ENCODE measurements at regions not wholly inside any gene's neighbourhood (a gene's known extent, or its start where the extent isn't known, plus 50 kb on each side); places are given as distances from the start of the nearest gene placed in this dataset.
"Not testable (repeated sequence)": the region's sequence is repeated elsewhere in the genome, so short reads cannot be mapped to it uniquely, and the experiment has no call there.

GRCh38 chr21:6461358-6461757 lies 4060.0 kb upstream of the TPTE start:
- no CpG with 5 or more reads among the region's 10 CpGs for WGBS, 2 experiments
- H3K27ac ChIP-seq (ENCODE audit: insufficient read depth, low read depth, low read length, poor library complexity, severe bottlenecking); H3K9me3 ChIP-seq (ENCODE audit: control insufficient read depth, low read length); H3K36me3 ChIP-seq (ENCODE audit: control insufficient read depth, insufficient read depth, low read length); H3K27me3 ChIP-seq (ENCODE audit: control insufficient read depth, insufficient read depth, low read length, poor library complexity, severe bottlenecking); H3K4me3 ChIP-seq (ENCODE audit: insufficient read depth, low read depth, low read length); H3K4me1 ChIP-seq (ENCODE audit: control insufficient read depth, insufficient read depth, low read length): not testable (repeated sequence)

- H3K4me1 ChIP-seq (ENCODE audit: control insufficient read depth, insufficient read depth, low read length); H3K9me3 ChIP-seq (ENCODE audit: control insufficient read depth, low read length); H3K4me3 ChIP-seq (ENCODE audit: insufficient read depth, low read depth, low read length); H3K36me3 ChIP-seq (ENCODE audit: control insufficient read depth, insufficient read depth, low read length); H3K27ac ChIP-seq (ENCODE audit: insufficient read depth, low read depth, low read length, poor library complexity, severe bottlenecking); H3K27me3 ChIP-seq (ENCODE audit: control insufficient read depth, insufficient read depth, low read length, poor library complexity, severe bottlenecking): not testable (repeated sequence)
- WGBS, 2 experiments: no CpG with 5 or more reads among the region's 11 CpGs
These were observed 4057.0 kb upstream of the TPTE start for GRCh38 chr21:6464419-6464818.

GRCh38 chr21:6466081-6466698 lies 4055.2 kb upstream of the TPTE start:
- H3K27me3 ChIP-seq (ENCODE audit: control insufficient read depth, insufficient read depth, low read length, poor library complexity, severe bottlenecking); H3K9me3 ChIP-seq (ENCODE audit: control insufficient read depth, low read length); H3K4me3 ChIP-seq (ENCODE audit: insufficient read depth, low read depth, low read length); H3K4me1 ChIP-seq (ENCODE audit: control insufficient read depth, insufficient read depth, low read length); H3K36me3 ChIP-seq (ENCODE audit: control insufficient read depth, insufficient read depth, low read length); H3K27ac ChIP-seq (ENCODE audit: insufficient read depth, low read depth, low read length, poor library complexity, severe bottlenecking): not testable (repeated sequence)
- no CpG with 5 or more reads among the region's 62 CpGs for WGBS, 2 experiments

- H3K4me1 ChIP-seq (ENCODE audit: control insufficient read depth, insufficient read depth, low read length); H3K27ac ChIP-seq (ENCODE audit: insufficient read depth, low read depth, low read length, poor library complexity, severe bottlenecking); H3K27me3 ChIP-seq (ENCODE audit: control insufficient read depth, insufficient read depth, low read length, poor library complexity, severe bottlenecking); H3K9me3 ChIP-seq (ENCODE audit: control insufficient read depth, low read length); H3K4me3 ChIP-seq (ENCODE audit: insufficient read depth, low read depth, low read length); H3K36me3 ChIP-seq (ENCODE audit: control insufficient read depth, insufficient read depth, low read length): not testable (repeated sequence)
- WGBS, 2 experiments: no CpG with 5 or more reads among the region's 33 CpGs
These were observed 4054.7 kb upstream of the TPTE start for GRCh38 chr21:6466707-6467106.

- not testable (repeated sequence) for H3K4me1 ChIP-seq (ENCODE audit: control insufficient read depth, insufficient read depth, low read length); H3K9me3 ChIP-seq (ENCODE audit: control insufficient read depth, low read length); H3K36me3 ChIP-seq (ENCODE audit: control insufficient read depth, insufficient read depth, low read length); H3K27ac ChIP-seq (ENCODE audit: insufficient read depth, low read depth, low read length, poor library complexity, severe bottlenecking); H3K4me3 ChIP-seq (ENCODE audit: insufficient read depth, low read depth, low read length); H3K27me3 ChIP-seq (ENCODE audit: control insufficient read depth, insufficient read depth, low read length, poor library complexity, severe bottlenecking)
- WGBS, 2 experiments: no CpG with 5 or more reads among the region's 60 CpGs
These were observed 4054.1 kb upstream of the TPTE start for GRCh38 chr21:6467189-6467774.

GRCh38 chr21:6467907-6468306 lies 4053.5 kb upstream of the TPTE start:
- H3K27me3 ChIP-seq (ENCODE audit: control insufficient read depth, insufficient read depth, low read length, poor library complexity, severe bottlenecking); H3K27ac ChIP-seq (ENCODE audit: insufficient read depth, low read depth, low read length, poor library complexity, severe bottlenecking); H3K4me1 ChIP-seq (ENCODE audit: control insufficient read depth, insufficient read depth, low read length); H3K4me3 ChIP-seq (ENCODE audit: insufficient read depth, low read depth, low read length); H3K9me3 ChIP-seq (ENCODE audit: control insufficient read depth, low read length); H3K36me3 ChIP-seq (ENCODE audit: control insufficient read depth, insufficient read depth, low read length): not testable (repeated sequence)
- WGBS, 2 experiments: no CpG with 5 or more reads among the region's 55 CpGs

GRCh38 chr21:6468331-6468860 lies 4053.0 kb upstream of the TPTE start:
- H3K27me3 ChIP-seq (ENCODE audit: control insufficient read depth, insufficient read depth, low read length, poor library complexity, severe bottlenecking); H3K27ac ChIP-seq (ENCODE audit: insufficient read depth, low read depth, low read length, poor library complexity, severe bottlenecking); H3K9me3 ChIP-seq (ENCODE audit: control insufficient read depth, low read length); H3K4me1 ChIP-seq (ENCODE audit: control insufficient read depth, insufficient read depth, low read length); H3K4me3 ChIP-seq (ENCODE audit: insufficient read depth, low read depth, low read length); H3K36me3 ChIP-seq (ENCODE audit: control insufficient read depth, insufficient read depth, low read length): not testable (repeated sequence)
- no CpG with 5 or more reads among the region's 34 CpGs for WGBS, 2 experiments

GRCh38 chr21:6474250-6474968 lies 4047.0 kb upstream of the TPTE start:
- H3K27ac ChIP-seq (ENCODE audit: insufficient read depth, low read depth, low read length, poor library complexity, severe bottlenecking); H3K9me3 ChIP-seq (ENCODE audit: control insufficient read depth, low read length); H3K36me3 ChIP-seq (ENCODE audit: control insufficient read depth, insufficient read depth, low read length); H3K4me1 ChIP-seq (ENCODE audit: control insufficient read depth, insufficient read depth, low read length); H3K4me3 ChIP-seq (ENCODE audit: insufficient read depth, low read depth, low read length); H3K27me3 ChIP-seq (ENCODE audit: control insufficient read depth, insufficient read depth, low read length, poor library complexity, severe bottlenecking): not testable (repeated sequence)
- no CpG with 5 or more reads among the region's 25 CpGs for whole genome bisulfite sequencing, 2 experiments

GRCh38 chr21:6481116-6481515 lies 4040.3 kb upstream of the TPTE start:
- H3K36me3 ChIP-seq (ENCODE audit: control insufficient read depth, insufficient read depth, low read length): not testable (repeated sequence)

GRCh38 chr21:6482616-6483015 lies 4038.8 kb upstream of the TPTE start:
- not testable (repeated sequence) for H3K36me3 ChIP-seq (ENCODE audit: control insufficient read depth, insufficient read depth, low read length); H3K4me1 ChIP-seq (ENCODE audit: control insufficient read depth, insufficient read depth, low read length); H3K27me3 ChIP-seq (ENCODE audit: control insufficient read depth, insufficient read depth, low read length, poor library complexity, severe bottlenecking); H3K27ac ChIP-seq (ENCODE audit: insufficient read depth, low read depth, low read length, poor library complexity, severe bottlenecking); H3K9me3 ChIP-seq (ENCODE audit: control insufficient read depth, low read length); H3K4me3 ChIP-seq (ENCODE audit: insufficient read depth, low read depth, low read length)
- WGBS, 2 experiments: no CpG with 5 or more reads among the region's 3 CpGs

More at GRCh38 chr21:6481116-6481515, 4040.3 kb upstream of the TPTE start:
- H3K9me3 ChIP-seq (ENCODE audit: control insufficient read depth, low read length); H3K4me3 ChIP-seq (ENCODE audit: insufficient read depth, low read depth, low read length); H3K27ac ChIP-seq (ENCODE audit: insufficient read depth, low read depth, low read length, poor library complexity, severe bottlenecking); H3K4me1 ChIP-seq (ENCODE audit: control insufficient read depth, insufficient read depth, low read length); H3K27me3 ChIP-seq (ENCODE audit: control insufficient read depth, insufficient read depth, low read length, poor library complexity, severe bottlenecking): not testable (repeated sequence)
- no CpG with 5 or more reads among the region's 17 CpGs for WGBS, 2 experiments
